ENCODE measurements at regions not wholly inside any gene's neighbourhood (a gene's known extent, or its start where the extent isn't known, plus 50 kb on each side); places are given as distances from the start of the nearest gene placed in this dataset.

DNA sequence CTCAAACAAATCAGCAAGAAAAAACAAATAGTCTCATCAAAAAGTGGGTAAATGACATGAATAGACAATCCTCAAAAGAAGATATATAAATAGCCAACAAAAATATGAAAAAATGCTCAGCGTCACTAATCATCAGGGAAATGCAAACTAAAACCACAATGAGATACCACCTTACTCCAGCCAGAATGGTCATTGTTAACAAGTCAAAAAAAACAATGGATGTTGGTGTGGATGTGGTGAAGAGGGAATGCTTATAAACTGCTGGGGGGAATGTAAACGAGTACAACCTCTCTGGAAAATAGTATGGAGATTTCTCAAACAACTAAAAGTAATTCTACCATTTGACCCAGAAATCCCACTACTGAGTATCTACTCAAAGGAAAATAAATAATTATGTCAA is 239.2 kb upstream of the RFC3 start:
- TF ChIP-seq, protein P1, sequence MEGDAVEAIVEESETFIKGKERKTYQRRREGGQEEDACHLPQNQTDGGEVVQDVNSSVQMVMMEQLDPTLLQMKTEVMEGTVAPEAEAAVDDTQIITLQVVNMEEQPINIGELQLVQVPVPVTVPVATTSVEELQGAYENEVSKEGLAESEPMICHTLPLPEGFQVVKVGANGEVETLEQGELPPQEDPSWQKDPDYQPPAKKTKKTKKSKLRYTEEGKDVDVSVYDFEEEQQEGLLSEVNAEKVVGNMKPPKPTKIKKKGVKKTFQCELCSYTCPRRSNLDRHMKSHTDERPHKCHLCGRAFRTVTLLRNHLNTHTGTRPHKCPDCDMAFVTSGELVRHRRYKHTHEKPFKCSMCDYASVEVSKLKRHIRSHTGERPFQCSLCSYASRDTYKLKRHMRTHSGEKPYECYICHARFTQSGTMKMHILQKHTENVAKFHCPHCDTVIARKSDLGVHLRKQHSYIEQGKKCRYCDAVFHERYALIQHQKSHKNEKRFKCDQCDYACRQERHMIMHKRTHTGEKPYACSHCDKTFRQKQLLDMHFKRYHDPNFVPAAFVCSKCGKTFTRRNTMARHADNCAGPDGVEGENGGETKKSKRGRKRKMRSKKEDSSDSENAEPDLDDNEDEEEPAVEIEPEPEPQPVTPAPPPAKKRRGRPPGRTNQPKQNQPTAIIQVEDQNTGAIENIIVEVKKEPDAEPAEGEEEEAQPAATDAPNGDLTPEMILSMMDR (IDR thresholded peaks at IDR 0.05), result no peak
- Histone ChIP-seq H3K27me3 (no peaks in the 10 kb centered on the region), H3K27ac (no peak overlapping the region), H3K36me3 (no peaks in the 10 kb centered on the region), H3K4me1 (peaks cover 0 to 15% (median 8%) of the 10 kb centered on the region in 9 donors), H3K4me3 (no peak overlapping the region), H3K9me3 (no peaks in the 10 kb centered on the region)
- no peak for DNase-seq
- intact Hi-C loops (cut with DNase I), result no loop called here
- ATAC-seq, result no peak
- 68 to 91% methylated on average over 2 of the region's 2 CpGs for WGBS, 2 donors

DNA sequence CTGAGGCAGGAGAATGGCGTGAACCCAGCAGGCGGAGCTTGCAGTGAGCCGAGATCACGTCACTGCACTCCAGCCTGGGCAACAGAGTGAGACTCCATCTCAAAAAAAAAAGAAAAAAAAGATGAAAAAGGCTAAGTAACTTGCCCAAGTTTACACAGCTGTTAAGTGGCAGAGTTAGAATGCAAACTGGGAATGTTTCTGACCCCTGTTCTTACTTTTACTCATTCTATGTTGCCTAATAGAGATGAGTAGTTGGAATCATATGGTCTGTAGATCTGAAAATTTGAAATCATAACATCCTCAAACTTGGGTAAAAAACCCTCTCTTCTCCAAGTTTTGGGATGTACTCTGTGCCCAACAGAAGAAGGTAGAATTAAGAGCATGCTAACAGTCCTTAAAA is 235.8 kb upstream of the RFC3 start:
- intact Hi-C loops (cut with DNase I), result no loop called here
- DNase-seq, result no peak
- no peak overlapping the region for H3K4me3 ChIP-seq
- H3K27me3 ChIP-seq, result no peaks in the 10 kb centered on the region
- no peak for ATAC-seq
- WGBS, 2 donors, result 83 to 90% methylated on average over 4 of the region's 4 CpGs
- peaks cover 0 to 6% (median 3%) of the 10 kb centered on the region in 9 donors for H3K4me1 ChIP-seq
- no peaks in the 10 kb centered on the region for H3K36me3 ChIP-seq
- TF ChIP-seq, protein P1 (IDR thresholded peaks at IDR 0.05), result no peak
- no peaks in the 10 kb centered on the region for H3K9me3 ChIP-seq
- H3K27ac ChIP-seq, result no peak overlapping the region

DNA sequence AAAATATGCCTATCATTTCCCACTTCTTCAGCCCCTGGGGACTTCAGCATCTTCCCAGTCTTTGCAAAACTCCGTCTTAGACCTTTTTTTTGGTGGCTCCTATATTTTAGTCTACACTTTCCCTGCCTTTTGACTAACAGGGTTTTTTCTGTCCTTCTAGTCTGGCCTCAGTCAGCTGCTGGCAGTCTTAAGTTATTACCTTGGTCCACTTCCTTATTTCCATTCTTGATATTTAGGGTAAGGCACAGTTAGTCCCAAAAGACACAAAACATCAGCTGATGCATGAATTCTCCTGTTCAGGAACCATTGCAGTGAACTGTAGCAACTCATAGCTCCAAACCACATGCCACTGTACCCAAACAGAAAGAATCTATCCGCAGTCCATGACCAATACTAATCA is 234.6 kb upstream of the RFC3 start:
- Histone ChIP-seq H3K9me3 (no peaks in the 10 kb centered on the region), H3K27ac (no peak overlapping the region), H3K27me3 (no peaks in the 10 kb centered on the region), H3K4me3 (no peak overlapping the region), H3K36me3 (no peaks in the 10 kb centered on the region), H3K4me1 (no peaks in the 10 kb centered on the region)
- 86 to 91% methylated on average over 2 of the region's 2 CpGs for WGBS, 2 donors
- no peak for ATAC-seq
- intact Hi-C loops (cut with DNase I), result no loop called here
- TF ChIP-seq, protein P1 (IDR thresholded peaks at IDR 0.05), result no peak
- no peak for DNase-seq

DNA sequence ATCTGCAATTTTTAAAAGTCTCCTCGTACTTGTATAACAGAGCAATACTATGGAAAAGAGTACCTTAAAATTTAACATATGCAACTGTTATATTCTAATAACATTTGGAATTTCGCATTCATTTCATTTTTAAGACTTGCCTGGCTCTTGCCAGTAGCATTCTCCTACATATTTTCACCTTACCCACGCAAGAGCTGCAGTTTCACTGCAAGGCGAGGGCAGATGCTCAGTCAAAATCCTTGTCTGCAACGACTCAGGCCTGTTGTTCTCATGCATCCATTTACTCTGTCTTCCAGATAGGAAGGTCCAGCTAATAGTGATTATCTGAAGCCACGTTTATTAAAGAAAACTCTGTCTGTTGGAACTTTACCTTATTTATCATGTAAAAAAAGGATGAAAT is 227.0 kb upstream of the RFC3 start:
- H3K27me3 ChIP-seq, result no peaks in the 10 kb centered on the region
- H3K36me3 ChIP-seq, result no peaks in the 10 kb centered on the region
- ATAC-seq (no peak), DNase-seq (no peak)
- no peaks in the 10 kb centered on the region for H3K4me1 ChIP-seq
- WGBS, 2 donors, result 85 to 90% methylated on average over 6 of the region's 6 CpGs
- H3K9me3 ChIP-seq, result no peaks in the 10 kb centered on the region
- H3K27ac ChIP-seq, result no peak overlapping the region
- intact Hi-C loops (cut with DNase I), result no loop called here
- TF ChIP-seq, protein P1 (IDR thresholded peaks at IDR 0.05), result no peak
- H3K4me3 ChIP-seq, result no peak overlapping the region
